NCI-H1417 (cell line): ENCODE measurements at regions not wholly inside any gene's neighbourhood (a gene's known extent, or its start where the extent isn't known, plus 50 kb on each side); places are given as distances from the start of the nearest gene placed in this dataset.

ENCODE experiments used
- DNase-seq, 3 experiments: peaks; one replicate each; lab custom pipeline; 2025; lab: John Stamatoyannopoulos, UW

DNA sequence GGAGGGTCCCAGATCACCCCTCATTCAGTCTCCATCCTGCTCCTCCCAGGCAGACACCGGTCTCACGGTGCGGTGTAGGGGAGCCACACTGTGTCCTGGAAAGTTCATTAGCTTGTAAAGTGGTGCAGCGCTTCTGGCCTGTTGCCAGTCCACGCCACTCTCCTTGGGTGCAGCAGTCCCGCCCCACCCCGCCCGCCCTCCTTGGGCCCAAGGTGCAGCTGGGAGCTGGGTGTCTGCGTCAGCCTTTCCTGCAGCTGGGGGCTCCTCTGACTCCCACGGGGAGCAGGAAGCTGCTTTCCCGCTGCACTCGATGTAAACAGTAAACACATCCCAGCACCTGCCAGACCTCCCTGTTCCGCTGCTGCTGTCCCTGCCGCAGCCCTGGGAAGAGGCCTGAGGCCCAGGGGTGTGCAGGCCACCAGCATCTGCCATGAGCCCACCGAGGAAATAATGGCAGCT lies 53.8 kb upstream of the ASB18 start:
- peak; percentile 38 to 71 (median 53) for DNase-seq

DNA sequence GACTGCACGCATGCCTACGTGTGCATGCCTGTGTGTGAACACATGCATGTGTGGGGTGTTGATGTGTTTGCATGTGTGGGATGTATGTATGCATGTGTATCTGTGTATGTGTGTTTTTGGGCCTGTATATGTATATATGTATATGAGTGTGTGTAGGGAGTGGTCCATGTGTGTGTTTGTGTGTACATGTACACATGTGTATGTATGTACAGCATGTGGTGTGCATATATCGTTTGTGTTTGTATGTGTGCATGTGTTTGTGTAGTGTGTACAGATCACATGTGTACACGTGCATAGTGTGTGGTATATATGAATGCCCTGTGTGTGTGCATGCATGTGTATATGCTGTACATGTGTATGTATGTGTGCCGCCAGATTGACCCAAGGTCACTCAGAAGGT lies 54.2 kb upstream of the ASB18 start:
- DNase-seq: no peak

- DNase-seq: no peak
These were observed 54.8 kb upstream of the ASB18 start for GRCh38 chr2:236319036-236319435.

DNA sequence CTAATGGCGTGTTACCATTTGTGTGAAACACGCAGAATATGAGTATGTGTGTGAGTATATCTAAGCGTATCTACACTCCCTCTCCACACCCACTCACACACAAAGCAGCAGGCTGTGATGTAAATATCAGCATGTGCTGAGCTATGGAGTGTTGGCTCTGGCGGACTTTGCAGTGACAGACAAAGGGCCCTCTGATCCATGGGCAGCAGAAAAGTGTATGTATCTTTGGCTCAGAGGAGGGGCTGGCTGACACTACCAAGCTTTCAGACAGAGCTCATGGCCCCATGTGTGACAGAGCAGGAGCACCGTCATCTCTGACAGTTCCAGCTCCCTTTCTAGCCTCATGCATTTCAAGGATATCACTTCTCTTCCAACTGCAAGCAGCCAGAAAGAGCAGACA lies 57.2 kb upstream of the ASB18 start:
- DNase-seq: no peak

DNA sequence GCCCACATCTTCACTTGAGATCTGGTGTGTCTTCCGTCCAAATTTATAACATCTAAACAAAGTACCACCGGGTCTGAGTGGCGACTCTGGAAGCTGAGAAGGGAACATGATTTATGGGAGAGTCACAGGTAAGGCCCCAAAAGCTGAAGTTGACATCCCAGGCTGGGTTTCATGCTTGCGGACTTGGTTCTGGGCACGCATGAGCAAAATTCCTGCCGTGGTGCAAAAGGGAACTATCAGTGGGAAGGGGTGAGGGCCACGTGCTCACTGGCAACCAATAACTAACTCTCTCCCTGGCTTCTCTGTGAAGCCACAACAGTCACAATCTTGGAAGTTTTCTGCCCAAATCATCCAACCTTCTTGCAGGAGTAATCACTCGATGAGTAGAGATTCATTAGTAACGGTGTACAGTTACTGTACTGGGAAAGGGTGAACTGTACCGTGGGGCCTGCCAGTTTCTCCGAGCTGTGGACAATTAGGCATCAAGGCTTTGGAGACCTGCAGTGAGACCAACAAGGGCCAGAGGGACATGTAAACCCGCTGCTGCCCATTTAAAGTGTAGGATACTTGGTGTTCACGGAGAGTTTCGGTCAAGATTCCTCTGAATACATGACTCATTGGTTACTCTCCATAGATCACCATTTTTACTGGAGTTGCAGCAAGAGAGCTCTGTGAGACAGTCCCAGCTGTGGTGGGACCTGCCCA lies 69.4 kb upstream of the ASB18 start:
- no peak for DNase-seq

DNA sequence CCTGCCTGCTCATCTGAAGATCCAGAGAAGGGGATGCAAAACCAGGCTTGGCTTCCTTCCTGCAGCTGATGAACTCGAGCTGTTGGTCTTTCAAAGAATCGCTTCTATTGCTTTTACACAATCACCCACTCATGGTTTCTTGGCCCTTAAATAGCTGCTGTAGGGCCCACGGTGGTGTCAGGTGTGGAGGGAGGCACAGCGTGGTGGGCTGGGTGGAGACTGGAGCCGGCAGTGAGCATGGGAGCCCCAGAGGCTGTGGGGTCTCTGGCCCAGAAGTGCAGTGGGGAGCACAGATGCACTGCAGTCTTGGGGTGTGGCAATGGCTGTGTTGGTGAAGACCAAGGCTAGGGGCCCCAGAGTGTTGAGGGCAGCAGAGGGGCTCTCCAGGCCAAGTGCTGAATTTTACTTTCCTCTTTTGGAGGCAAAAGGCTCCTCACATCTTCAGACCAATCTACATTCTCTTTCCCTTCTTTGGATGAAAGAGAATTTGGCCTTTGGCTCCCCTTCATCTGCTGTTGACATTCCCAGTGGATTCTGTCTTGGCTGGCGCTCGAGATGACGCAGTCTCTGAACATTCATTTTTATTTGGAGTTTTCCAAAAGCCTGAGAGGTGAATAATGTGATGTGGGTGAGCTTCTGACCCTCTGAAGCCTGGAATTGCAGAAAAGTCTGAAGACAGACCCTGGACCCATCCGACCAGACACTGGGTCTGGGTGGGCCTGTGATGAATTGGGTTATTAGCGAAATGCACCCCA lies 70.1 kb upstream of the ASB18 start:
- no peak for DNase-seq

- DNase-seq: no peak
These were observed 71.7 kb upstream of the ASB18 start for GRCh38 chr2:236335696-236336574.

GRCh38 chr2:236336575-236337464 lies 72.6 kb upstream of the ASB18 start:
- no peak for DNase-seq

DNA sequence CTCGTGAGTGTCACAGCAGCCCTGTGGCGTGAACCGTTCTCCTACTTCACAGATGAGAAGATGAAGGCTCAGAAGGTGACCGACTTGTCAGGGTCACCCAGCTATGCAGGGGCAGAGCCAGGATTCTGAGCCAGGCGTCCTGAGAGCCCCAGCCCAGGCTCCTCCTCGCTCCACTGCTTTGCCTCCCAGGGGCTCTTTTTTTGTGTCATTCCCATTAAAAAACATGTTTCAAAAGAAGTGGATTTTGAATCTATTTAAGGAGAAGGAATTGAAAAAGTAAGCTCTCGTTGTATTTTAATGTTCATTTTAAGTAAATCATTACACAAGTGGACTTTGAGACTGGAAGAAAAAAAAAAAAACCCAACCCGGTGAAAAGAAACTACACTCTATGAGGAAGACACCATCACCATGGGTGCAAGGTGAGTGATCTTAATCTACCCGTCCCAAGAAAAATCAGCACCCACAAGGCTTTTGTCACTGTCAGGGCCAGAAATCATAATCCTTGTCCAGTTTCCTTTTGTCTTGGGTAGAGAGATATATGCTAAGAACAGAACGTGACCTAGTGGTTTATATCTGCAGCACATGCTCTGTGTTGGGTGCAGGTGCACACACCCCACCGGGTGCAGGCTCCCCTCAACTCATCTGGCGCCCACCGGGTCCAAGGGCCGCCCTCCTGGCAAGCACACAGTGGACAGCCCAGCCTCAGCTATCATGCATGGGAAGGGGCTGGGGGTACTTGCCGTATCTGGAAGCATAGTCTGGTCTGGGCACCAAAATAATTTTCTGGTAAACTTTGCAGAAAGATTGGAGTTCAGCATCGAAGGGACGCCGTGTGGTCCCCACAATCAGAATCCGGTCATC lies 73.5 kb upstream of the ASB18 start:
- no peak for DNase-seq

DNA sequence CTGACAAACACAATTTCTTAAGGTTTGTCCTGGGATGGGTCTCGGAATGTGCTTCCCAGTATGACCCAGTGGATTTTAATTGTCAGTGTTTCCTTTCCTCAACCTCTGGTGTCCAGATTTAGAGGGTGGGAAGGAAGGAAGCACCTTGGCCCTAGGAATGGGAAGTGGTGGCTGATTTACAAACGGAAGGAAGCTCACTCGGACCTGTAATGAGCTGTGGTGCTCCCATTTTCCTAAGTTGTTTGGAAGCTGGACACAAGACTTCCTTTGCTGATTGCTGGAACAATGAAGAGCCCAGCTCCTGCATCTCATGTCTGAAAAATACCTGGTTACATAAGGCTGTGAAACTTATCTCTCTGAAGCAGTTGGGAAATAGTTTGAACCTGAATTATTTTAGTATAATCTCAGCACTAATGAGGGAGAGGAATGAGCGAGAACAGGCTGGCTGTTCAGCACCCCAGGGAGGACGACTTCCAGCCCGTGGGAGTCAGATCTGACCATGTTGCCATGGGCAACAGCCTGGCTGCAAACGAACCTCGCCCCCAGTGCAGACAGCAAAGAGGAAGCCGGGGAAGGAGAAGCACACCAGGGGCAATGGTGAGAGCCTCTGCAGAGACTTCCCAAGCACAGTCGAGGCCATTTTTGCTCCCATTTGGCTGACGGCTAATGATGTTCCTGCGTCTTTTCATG lies 74.4 kb upstream of the ASB18 start:
- peak in 2 of 3 experiments; percentile 31 to 43 for DNase-seq

- DNase-seq: no peak
These were observed 76.0 kb upstream of the ASB18 start for GRCh38 chr2:236340251-236340650.

GRCh38 chr2:236341067-236341466 lies 76.9 kb upstream of the ASB18 start:
- no peak for DNase-seq

GRCh38 chr2:236341721-236342120 lies 77.5 kb upstream of the ASB18 start:
- no peak for DNase-seq

DNA sequence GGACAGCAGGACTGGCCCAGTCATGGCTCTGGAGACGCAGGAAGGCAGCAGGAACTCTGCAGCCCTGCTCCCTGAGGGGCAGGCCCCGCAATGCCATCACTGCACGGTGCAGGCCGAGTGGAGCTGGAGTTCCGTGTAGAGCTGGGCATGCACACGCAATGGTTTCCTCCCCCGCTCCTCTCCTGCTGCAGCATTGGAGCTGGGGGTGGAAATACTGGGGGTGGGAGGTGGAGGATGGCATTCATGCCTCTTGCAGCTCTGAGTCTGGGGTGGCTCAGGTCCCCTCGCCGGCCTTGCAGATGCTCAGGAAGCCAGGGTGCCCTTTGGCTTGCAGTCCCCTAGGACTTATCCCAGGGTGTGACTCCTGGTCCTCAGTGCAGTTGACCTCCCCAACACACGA lies 78.3 kb upstream of the ASB18 start:
- no peak for DNase-seq

DNA sequence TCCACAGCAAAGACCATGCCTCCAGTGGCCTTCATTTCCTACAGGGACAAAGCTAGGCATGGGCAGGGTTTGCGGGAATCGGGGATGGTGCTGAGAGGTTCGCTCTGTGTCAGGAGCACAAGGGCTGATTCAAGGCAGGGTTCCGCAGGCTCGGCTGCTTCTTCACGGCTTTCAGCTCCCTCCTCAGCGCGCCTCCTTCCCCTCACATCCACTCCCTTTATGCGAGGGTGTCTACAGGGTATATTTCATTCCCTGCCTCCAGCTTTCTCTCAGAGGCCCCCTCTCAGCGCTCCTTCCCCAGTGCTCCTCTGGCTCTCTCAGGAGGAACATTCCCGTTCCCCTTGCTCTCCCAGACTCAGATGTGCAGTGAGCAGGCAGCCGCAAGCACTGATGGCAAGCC lies 78.7 kb upstream of the ASB18 start:
- no peak for DNase-seq

DNA sequence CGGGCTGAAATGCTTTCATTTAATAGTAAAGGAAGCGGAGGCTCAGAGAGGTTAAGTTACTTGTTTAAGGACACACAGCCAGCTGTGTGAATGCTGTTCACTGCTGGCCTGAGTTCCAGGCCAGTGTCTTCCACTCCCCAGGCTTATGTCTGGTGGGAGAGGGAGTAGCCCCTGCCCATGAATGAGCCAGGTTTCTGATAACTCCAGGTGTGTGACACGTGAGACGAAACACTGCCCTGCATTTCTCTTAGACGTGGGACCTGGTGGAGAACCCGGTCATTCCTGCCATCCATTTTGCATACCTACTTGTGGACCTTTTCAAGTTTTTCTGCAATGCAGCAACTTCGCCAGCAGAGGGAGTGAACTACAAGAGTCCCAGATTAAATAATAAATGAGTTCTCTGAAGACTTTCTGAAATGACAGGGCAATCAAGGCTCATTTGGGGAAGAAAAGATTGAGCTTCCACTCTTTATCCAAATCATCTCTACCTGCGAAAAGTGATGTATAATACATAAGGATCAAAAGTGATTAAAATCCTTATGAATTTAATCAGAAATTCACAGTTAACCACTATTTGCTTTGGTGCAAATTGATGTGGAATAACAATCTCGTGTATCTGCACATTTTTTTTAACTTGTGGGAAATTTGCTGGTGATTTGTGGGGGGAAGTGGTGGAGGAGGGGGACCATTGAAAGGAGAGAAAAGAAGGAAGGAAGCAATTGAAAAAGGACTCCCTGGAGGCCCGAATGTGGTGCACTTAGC lies 79.4 kb upstream of the ASB18 start:
- peak; percentile 33 to 76 (median 73) for DNase-seq

DNA sequence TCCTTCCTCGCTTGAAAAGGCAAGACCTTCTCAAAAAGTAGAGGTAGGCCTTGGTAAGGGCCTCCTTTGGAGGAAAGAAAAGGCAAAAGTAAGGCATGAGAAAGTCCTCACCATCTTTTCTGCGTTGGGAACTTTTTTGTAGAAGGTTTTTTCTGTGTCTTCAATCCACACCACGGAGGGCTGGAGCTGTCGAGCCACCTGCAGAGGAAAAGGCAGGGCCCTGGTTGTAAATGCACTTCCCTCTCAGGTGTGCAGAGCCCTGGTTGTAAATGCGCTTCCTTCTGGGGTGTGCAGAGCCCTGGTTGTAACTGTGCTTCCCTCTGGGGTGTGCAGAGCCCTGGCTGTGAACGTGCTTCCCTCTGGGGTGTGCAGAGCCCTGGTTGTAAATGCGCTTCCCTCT lies 80.2 kb upstream of the ASB18 start:
- no peak for DNase-seq

- no peak for DNase-seq
These were observed 81.0 kb upstream of the ASB18 start for GRCh38 chr2:236345081-236345714.

DNA sequence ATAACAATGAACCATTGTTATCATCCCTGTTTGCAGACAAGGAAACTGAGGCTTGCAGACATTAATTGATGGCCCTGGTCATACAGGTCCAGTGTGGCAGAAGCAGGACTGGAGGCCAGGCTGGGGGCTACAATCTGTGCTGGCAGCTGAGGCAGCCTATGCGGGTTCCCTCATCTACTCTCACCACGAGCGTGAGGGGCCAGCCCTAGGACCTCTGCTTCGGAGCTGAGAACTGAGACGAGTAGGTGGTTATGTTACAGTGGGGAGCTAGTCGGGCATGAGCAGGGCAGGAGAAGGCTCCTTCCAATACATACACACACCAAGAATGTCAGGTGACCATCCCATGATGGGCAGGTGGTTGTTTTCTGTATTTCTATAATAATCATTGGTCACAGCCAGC lies 82.2 kb upstream of the ASB18 start:
- no peak for DNase-seq
